GM23338 (cell line): ENCODE measurements at regions not wholly inside any gene's neighbourhood (a gene's known extent, or its start where the extent isn't known, plus 50 kb on each side); places are given as distances from the start of the nearest gene placed in this dataset.

Source experiments
- ATAC-seq: fragments of 200-7000 bp; cut with Tn5 transposase; 3 replicates; pipeline ENCODE4 v1.9.1; 2020
- DNase-seq: peaks from one replicate; pipeline ENCODE4 v3.0.0-alpha.2; 2015; ENCODE audit warnings: low spot score
- H2AFZ ChIP-seq: fragments of 200-600 bp; sonication (generic); 2 replicates; pipeline ENCODE4 v1.8.0; 2016; ENCODE audit warnings: antibody characterized with exemption, mild to moderate bottlenecking, moderate library complexity
- H3F3A ChIP-seq: fragments of 200-600 bp; sonication (generic); replicated peaks from 2 replicates; pipeline ENCODE4 v1.8.0; 2017; ENCODE audit warnings: antibody characterized with exemption, mixed run types, low read depth
- H3K27ac ChIP-seq: fragments of 200-600 bp; sonication (generic); 2 replicates; pipeline ENCODE4 v1.6.1; 2016; ENCODE audit warnings: low read depth
- H3K27me3 ChIP-seq: fragments of 200-600 bp; sonication (generic); 2 replicates; pipeline ENCODE4 v1.8.0; 2016; ENCODE audit warnings: mild to moderate bottlenecking, mixed run types, moderate library complexity; ENCODE audit not compliant: insufficient read depth
- H3K36me3 ChIP-seq: fragments of 200-600 bp; sonication (generic); 2 replicates; pipeline ENCODE4 v1.8.0; 2016; ENCODE audit warnings: mild to moderate bottlenecking; ENCODE audit not compliant: insufficient read depth
- H3K4me1 ChIP-seq: fragments of 200-600 bp; sonication (generic); 2 replicates; pipeline ENCODE4 v1.8.0; 2016; ENCODE audit warnings: mild to moderate bottlenecking, moderate library complexity; ENCODE audit not compliant: insufficient read depth
- H3K4me2 ChIP-seq: fragments of 200-600 bp; sonication (generic); 2 replicates; pipeline ENCODE4 v1.7.1; 2017; ENCODE audit warnings: mixed run types
- H3K4me3 ChIP-seq: fragments of 200-600 bp; sonication (generic); 2 replicates; pipeline ENCODE4 v1.6.1; 2016; ENCODE audit warnings: mixed run types
- H3K79me2 ChIP-seq: fragments of 200-600 bp; sonication (generic); replicated peaks from 2 replicates; pipeline ENCODE4 v1.8.0; 2017; ENCODE audit warnings: mild to moderate bottlenecking; ENCODE audit not compliant: insufficient read depth
- H3K9me2 ChIP-seq: fragments of 200-600 bp; sonication (generic); 2 replicates; pipeline ENCODE4 v1.8.0; 2017; ENCODE audit not compliant: insufficient read depth
- H4K20me1 ChIP-seq: fragments of 200-600 bp; sonication (generic); replicated peaks from 2 replicates; pipeline ENCODE4 v1.8.0; 2017; ENCODE audit warnings: mild to moderate bottlenecking; ENCODE audit not compliant: insufficient read depth
- H3K27ac Mint-ChIP-seq: 2 replicates; pipeline ENCODE4 v1.8.0; 2020; ENCODE audit warnings: inconsistent platforms, mild to moderate bottlenecking, moderate library complexity, mixed read lengths
- H3K27me3 Mint-ChIP-seq: 3 replicates; pipeline ENCODE4 v1.8.0; 2022; ENCODE audit warnings: low read depth, mild to moderate bottlenecking, moderate library complexity, mixed read lengths, inconsistent platforms; ENCODE audit not compliant: insufficient read depth, poor library complexity
- H3K36me3 Mint-ChIP-seq: 3 replicates; pipeline ENCODE4 v1.8.0; 2021; ENCODE audit warnings: low read depth, mild to moderate bottlenecking, inconsistent platforms, moderate library complexity, mixed read lengths
- H3K4me1 Mint-ChIP-seq: 3 replicates; pipeline ENCODE4 v1.8.0; 2020; ENCODE audit warnings: mild to moderate bottlenecking, inconsistent platforms, mixed read lengths
- H3K4me3 Mint-ChIP-seq: 3 replicates; pipeline ENCODE4 v1.8.0; 2021; ENCODE audit warnings: moderate library complexity, mild to moderate bottlenecking, inconsistent platforms, mixed read lengths
- H3K9me3 Mint-ChIP-seq: 3 replicates; pipeline ENCODE4 v1.8.0; 2020; ENCODE audit warnings: moderate library complexity, mild to moderate bottlenecking, inconsistent platforms, mixed read lengths
- CREB1 ChIP-seq: fragments of 250-450 bp; sonication (Bioruptor Pico); IDR thresholded peaks from 2 replicates; pipeline ENCODE4 v1.5.0; 2020; ENCODE audit warnings: low read depth, mild to moderate bottlenecking, moderate library complexity
- EZH2phosphoT487 ChIP-seq: fragments of 200-600 bp; sonication (generic); IDR thresholded peaks from one replicate; pipeline ENCODE4 v1.8.1; 2018; ENCODE audit warnings: antibody characterized with exemption; ENCODE audit not compliant: unreplicated experiment
- JUNB ChIP-seq: IDR thresholded peaks from one replicate; pipeline ENCODE4 v1.6.1; 2016; ENCODE audit warnings: antibody characterized with exemption; ENCODE audit not compliant: unreplicated experiment
- NANOG ChIP-seq: IDR thresholded peaks from 2 replicates; pipeline ENCODE4 v1.6.1; 2016; ENCODE audit warnings: antibody characterized with exemption, borderline replicate concordance
- POLR2AphosphoS5 ChIP-seq: IDR thresholded peaks from 2 replicates; pipeline ENCODE4 v1.6.1; 2016; ENCODE audit warnings: antibody characterized with exemption, low read depth
- STAT1 ChIP-seq: IDR thresholded peaks from one replicate; pipeline ENCODE4 v1.6.1; 2016; ENCODE audit warnings: antibody characterized with exemption; ENCODE audit not compliant: unreplicated experiment
- ZNF114 ChIP-seq: fragments of 250-450 bp; sonication (Bioruptor Pico); IDR thresholded peaks from 2 replicates; pipeline ENCODE4 v1.5.0; 2020; ENCODE audit warnings: mild to moderate bottlenecking, moderate library complexity
- ZNF331 ChIP-seq: fragments of 250-450 bp; sonication (Bioruptor Pico); IDR thresholded peaks from 2 replicates; pipeline ENCODE4 v1.5.0; 2020; ENCODE audit warnings: low read depth, mild to moderate bottlenecking, moderate library complexity
- TF ChIP-seq, protein P1 (sequence below), 2 experiments: fragments of 200-600 bp in 1 of 2; sonication (generic) in 1 of 2; conservative IDR thresholded peaks; 2 replicates each; pipeline versions ENCODE4 v1.5.1 to v1.6.1; 2016 to 2017; ENCODE audit warnings: antibody characterized with exemption in 2 of 2, low read depth in 2 of 2, mild to moderate bottlenecking in 2 of 2, moderate library complexity in 1 of 2
- TF ChIP-seq, protein P2 (sequence below): IDR thresholded peaks from 2 replicates; pipeline ENCODE4 v1.6.1; 2016; ENCODE audit warnings: antibody characterized with exemption
- TF ChIP-seq, protein P3 (sequence below): IDR thresholded peaks from one replicate; pipeline ENCODE4 v1.6.1; 2018; ENCODE audit warnings: antibody characterized with exemption; ENCODE audit not compliant: unreplicated experiment
- TF ChIP-seq, protein P4 (sequence below): fragments of 250-450 bp; sonication (Bioruptor Pico); IDR thresholded peaks from 2 replicates; pipeline ENCODE4 v1.5.0; 2020; ENCODE audit warnings: mild to moderate bottlenecking, moderate library complexity

DNA sequence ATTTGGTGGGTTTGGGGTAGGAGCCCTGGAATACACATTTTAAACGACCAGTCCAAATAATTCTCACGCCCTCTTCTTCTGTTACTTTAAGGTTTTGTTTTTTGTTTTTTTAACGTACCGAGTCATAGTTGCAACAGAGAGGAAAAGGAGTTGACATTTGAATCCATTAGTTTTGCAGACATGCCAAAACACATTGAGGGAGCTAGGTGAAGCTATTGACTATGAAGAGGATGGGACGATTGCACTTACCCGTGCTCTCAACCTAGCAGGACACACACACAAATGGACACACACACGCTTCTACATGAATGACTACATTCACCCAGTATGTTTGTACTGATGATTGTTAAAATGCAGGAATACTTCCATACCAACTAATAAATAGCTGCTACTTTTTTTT lies 54.3 kb upstream of the CIT start:
- Histone ChIP-seq H3K27me3 (no peaks in the 10 kb centered on the region), H3K9me2 (no peaks in the 10 kb centered on the region), H4K20me1 (no peaks in the 10 kb centered on the region), H3K36me3 (no peaks in the 10 kb centered on the region), H2AFZ (0 out of 2 replicates have a peak overlapping the region, but pooled peaks have one; percentile 5), H3K4me2 (no peak overlapping the region), H3K79me2 (no peaks in the 10 kb centered on the region), H3F3A (no peaks in the 10 kb centered on the region), H3K27ac (no peak overlapping the region), H3K4me3 (no peak overlapping the region), H3K4me1 (no peaks in the 10 kb centered on the region)
- Mint-ChIP-seq H3K9me3 (no peaks in the 10 kb centered on the region), H3K4me1 (no peaks in the 10 kb centered on the region), H3K27ac (no peak overlapping the region), H3K4me3 (no peak overlapping the region), H3K36me3 (no peaks in the 10 kb centered on the region), H3K27me3 (peaks cover 3% of the 10 kb centered on the region)
- DNase-seq (no peak), ATAC-seq (no peak)
- TF ChIP-seq, protein P1, sequence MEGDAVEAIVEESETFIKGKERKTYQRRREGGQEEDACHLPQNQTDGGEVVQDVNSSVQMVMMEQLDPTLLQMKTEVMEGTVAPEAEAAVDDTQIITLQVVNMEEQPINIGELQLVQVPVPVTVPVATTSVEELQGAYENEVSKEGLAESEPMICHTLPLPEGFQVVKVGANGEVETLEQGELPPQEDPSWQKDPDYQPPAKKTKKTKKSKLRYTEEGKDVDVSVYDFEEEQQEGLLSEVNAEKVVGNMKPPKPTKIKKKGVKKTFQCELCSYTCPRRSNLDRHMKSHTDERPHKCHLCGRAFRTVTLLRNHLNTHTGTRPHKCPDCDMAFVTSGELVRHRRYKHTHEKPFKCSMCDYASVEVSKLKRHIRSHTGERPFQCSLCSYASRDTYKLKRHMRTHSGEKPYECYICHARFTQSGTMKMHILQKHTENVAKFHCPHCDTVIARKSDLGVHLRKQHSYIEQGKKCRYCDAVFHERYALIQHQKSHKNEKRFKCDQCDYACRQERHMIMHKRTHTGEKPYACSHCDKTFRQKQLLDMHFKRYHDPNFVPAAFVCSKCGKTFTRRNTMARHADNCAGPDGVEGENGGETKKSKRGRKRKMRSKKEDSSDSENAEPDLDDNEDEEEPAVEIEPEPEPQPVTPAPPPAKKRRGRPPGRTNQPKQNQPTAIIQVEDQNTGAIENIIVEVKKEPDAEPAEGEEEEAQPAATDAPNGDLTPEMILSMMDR (conservative IDR thresholded peaks at IDR 0.05; ENCODE audit: low read depth in 2 of 2), result no peak
- TF ChIP-seq STAT1 (no peak), ZNF114 (CRISPR knock-in tag) (no peak), ZNF331 (CRISPR knock-in tag) (no peak), POLR2AphosphoS5 (no peak), NANOG (no peak), EZH2phosphoT487 (no peak), JUNB (no peak), CREB1 (no peak)
- TF ChIP-seq, protein P2, sequence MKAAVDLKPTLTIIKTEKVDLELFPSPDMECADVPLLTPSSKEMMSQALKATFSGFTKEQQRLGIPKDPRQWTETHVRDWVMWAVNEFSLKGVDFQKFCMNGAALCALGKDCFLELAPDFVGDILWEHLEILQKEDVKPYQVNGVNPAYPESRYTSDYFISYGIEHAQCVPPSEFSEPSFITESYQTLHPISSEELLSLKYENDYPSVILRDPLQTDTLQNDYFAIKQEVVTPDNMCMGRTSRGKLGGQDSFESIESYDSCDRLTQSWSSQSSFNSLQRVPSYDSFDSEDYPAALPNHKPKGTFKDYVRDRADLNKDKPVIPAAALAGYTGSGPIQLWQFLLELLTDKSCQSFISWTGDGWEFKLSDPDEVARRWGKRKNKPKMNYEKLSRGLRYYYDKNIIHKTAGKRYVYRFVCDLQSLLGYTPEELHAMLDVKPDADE, result no peak
- TF ChIP-seq, protein P3, sequence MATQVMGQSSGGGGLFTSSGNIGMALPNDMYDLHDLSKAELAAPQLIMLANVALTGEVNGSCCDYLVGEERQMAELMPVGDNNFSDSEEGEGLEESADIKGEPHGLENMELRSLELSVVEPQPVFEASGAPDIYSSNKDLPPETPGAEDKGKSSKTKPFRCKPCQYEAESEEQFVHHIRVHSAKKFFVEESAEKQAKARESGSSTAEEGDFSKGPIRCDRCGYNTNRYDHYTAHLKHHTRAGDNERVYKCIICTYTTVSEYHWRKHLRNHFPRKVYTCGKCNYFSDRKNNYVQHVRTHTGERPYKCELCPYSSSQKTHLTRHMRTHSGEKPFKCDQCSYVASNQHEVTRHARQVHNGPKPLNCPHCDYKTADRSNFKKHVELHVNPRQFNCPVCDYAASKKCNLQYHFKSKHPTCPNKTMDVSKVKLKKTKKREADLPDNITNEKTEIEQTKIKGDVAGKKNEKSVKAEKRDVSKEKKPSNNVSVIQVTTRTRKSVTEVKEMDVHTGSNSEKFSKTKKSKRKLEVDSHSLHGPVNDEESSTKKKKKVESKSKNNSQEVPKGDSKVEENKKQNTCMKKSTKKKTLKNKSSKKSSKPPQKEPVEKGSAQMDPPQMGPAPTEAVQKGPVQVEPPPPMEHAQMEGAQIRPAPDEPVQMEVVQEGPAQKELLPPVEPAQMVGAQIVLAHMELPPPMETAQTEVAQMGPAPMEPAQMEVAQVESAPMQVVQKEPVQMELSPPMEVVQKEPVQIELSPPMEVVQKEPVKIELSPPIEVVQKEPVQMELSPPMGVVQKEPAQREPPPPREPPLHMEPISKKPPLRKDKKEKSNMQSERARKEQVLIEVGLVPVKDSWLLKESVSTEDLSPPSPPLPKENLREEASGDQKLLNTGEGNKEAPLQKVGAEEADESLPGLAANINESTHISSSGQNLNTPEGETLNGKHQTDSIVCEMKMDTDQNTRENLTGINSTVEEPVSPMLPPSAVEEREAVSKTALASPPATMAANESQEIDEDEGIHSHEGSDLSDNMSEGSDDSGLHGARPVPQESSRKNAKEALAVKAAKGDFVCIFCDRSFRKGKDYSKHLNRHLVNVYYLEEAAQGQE, result no peak
- TF ChIP-seq, protein P4, sequence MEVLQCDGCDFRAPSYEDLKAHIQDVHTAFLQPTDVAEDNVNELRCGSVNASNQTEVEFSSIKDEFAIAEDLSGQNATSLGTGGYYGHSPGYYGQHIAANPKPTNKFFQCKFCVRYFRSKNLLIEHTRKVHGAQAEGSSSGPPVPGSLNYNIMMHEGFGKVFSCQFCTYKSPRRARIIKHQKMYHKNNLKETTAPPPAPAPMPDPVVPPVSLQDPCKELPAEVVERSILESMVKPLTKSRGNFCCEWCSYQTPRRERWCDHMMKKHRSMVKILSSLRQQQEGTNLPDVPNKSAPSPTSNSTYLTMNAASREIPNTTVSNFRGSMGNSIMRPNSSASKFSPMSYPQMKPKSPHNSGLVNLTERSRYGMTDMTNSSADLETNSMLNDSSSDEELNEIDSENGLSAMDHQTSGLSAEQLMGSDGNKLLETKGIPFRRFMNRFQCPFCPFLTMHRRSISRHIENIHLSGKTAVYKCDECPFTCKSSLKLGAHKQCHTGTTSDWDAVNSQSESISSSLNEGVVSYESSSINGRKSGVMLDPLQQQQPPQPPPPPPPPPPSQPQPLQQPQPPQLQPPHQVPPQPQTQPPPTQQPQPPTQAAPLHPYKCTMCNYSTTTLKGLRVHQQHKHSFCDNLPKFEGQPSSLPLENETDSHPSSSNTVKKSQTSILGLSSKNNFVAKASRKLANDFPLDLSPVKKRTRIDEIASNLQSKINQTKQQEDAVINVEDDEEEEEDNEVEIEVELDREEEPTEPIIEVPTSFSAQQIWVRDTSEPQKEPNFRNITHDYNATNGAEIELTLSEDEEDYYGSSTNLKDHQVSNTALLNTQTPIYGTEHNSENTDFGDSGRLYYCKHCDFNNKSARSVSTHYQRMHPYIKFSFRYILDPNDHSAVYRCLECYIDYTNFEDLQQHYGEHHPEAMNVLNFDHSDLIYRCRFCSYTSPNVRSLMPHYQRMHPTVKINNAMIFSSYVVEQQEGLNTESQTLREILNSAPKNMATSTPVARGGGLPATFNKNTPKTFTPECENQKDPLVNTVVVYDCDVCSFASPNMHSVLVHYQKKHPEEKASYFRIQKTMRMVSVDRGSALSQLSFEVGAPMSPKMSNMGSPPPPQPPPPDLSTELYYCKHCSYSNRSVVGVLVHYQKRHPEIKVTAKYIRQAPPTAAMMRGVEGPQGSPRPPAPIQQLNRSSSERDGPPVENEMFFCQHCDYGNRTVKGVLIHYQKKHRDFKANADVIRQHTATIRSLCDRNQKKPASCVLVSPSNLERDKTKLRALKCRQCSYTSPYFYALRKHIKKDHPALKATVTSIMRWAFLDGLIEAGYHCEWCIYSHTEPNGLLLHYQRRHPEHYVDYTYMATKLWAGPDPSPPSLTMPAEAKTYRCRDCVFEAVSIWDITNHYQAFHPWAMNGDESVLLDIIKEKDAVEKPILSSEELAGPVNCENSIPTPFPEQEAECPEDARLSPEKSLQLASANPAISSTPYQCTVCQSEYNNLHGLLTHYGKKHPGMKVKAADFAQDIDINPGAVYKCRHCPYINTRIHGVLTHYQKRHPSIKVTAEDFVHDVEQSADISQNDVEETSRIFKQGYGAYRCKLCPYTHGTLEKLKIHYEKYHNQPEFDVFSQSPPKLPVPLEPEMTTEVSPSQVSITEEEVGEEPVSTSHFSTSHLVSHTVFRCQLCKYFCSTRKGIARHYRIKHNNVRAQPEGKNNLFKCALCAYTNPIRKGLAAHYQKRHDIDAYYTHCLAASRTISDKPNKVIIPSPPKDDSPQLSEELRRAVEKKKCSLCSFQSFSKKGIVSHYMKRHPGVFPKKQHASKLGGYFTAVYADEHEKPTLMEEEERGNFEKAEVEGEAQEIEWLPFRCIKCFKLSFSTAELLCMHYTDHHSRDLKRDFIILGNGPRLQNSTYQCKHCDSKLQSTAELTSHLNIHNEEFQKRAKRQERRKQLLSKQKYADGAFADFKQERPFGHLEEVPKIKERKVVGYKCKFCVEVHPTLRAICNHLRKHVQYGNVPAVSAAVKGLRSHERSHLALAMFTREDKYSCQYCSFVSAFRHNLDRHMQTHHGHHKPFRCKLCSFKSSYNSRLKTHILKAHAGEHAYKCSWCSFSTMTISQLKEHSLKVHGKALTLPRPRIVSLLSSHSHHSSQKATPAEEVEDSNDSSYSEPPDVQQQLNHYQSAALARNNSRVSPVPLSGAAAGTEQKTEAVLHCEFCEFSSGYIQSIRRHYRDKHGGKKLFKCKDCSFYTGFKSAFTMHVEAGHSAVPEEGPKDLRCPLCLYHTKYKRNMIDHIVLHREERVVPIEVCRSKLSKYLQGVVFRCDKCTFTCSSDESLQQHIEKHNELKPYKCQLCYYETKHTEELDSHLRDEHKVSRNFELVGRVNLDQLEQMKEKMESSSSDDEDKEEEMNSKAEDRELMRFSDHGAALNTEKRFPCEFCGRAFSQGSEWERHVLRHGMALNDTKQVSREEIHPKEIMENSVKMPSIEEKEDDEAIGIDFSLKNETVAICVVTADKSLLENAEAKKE, result no peak
